ENCODE measurements at regions not wholly inside any gene's neighbourhood (a gene's known extent, or its start where the extent isn't known, plus 50 kb on each side); places are given as distances from the start of the nearest gene placed in this dataset.
"Not testable (repeated sequence)": the region's sequence is repeated elsewhere in the genome, so short reads cannot be mapped to it uniquely, and the experiment has no call there.

GRCh38 chr6:69454619-69455018 lies 342.2 kb downstream of the LMBRD1 start:
- not testable (repeated sequence) for TF ChIP-seq POLR2AphosphoS5, POLR2A, TAF1, SPI1 (IDR thresholded peaks at IDR 0.05; ENCODE audit: low read depth, low read length)
